NCI-H146 treated with DMSO at 0.1 percent for 48 hours (cell line): ENCODE measurements at regions not wholly inside any gene's neighbourhood (a gene's known extent, or its start where the extent isn't known, plus 50 kb on each side); places are given as distances from the start of the nearest gene placed in this dataset.

Experiments
- DNase-seq: peaks from one replicate; lab custom pipeline; 2025; ENCODE audit not compliant: unreplicated experiment; lab: John Stamatoyannopoulos, UW

- DNase-seq: no peak
Measured at GRCh38 chr11:109096266-109096665, 325.7 kb upstream of the C11orf87 start.

- DNase-seq: no peak
Measured at GRCh38 chr11:109106151-109106906, 315.7 kb upstream of the C11orf87 start.

DNA sequence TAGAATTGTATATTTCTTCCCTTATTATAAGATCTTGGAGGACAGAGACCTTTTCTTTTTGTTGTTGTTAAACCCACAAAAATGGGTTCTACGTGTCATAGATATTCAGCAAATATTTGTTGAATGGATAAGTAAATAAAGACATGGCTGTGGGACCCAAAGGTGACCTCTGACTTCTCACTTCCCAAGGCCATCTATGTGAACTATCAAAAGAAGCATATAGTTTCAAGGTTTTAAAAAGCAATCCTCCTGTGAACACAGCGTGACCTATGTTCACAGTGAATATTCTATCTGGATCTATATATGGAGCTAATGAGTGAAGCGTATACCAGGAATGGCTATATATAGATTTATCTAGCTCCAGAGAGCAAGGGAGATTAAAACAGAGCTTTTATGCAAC lies 312.8 kb upstream of the C11orf87 start:
- DNase-seq: no peak

GRCh38 chr11:109109571-109110315 lies 312.2 kb upstream of the C11orf87 start:
- DNase-seq: no peak

DNA sequence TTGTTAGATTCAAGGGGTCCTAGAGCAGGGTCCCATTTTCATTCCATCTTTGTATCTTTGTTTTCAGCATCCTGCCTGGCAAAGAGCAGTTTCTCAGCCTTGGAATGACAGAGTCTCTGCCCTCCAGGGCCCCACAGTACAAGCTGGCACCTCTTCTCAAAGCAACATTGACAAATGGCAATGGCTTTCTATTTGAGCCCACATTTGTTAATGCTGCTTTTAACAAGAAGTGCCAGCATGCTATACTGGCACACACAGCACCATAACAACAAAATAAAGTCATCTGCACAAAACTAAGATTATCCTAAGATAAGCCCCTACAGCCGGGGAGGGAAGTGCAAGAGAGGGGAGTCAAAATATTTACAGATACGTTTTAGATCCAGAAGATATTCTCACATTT lies 309.7 kb upstream of the C11orf87 start:
- DNase-seq: no peak

DNA sequence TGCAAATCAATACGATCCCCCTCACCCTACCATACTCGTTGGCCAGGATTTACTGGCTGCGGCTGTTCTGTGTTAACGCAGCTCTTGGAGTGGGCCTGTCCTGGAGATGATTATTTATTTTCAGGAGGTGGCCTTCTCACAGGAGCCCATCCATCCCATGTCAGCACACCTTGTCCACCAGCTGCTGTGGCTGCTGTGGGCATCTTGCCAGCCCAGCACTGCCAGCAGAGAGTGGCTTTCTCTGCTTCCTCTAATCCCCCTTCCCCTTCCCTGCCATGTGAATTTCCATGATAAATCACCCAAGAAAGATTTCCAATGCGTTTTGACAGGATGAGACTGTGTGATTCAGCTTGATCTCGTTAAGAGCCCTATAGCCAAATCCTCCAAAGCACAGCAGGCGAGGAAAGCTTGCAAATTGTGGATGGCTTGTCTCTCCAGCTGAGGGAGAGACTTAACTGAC lies 309.1 kb upstream of the C11orf87 start:
- no peak for DNase-seq

DNA sequence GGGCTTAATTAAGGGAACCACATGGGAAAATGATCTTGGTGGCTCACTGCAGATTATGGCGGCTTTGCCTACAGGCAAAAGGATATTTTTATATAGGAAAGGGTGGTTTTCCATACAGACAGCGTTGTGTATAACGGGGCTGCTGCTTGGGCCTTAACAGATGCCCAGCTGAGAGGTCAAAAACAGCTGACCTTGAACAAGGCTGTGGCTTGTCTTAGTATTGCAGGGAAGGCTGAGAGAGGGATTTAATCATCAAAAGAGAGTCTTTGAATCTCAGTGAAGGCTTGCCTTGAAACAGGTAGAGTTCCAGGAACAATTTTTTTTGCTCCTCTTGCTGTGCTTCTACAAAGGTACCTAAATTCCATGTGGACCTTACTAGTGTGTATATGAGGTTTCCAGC lies 301.6 kb upstream of the C11orf87 start:
- DNase-seq: no peak

GRCh38 chr11:109121173-109121932 lies 300.6 kb upstream of the C11orf87 start:
- DNase-seq: no peak

GRCh38 chr11:109123816-109124787 lies 297.9 kb upstream of the C11orf87 start:
- no peak for DNase-seq

DNA sequence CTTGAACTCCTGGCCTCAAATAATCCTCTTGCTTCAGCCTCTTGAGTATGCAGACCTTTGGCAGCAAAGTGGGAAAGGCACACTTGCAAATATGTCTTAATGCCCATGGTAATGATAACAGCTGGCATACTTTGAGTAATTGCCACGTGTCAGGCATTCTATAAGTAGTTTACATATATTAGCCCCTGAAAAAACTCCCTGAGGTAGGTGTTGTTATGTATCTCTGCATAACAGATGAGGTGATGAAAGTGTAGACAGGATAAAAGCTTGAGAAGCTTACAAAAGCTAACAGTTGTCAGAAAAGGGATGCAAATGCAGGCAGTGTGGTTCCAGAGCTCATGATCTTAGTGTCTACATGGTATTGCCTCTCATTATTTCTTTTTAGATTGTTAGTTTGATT lies 291.1 kb upstream of the C11orf87 start:
- DNase-seq: no peak

GRCh38 chr11:109132539-109132938 lies 289.5 kb upstream of the C11orf87 start:
- peak; percentile 4 for DNase-seq

- DNase-seq: no peak
Measured at GRCh38 chr11:109133159-109133558, 288.8 kb upstream of the C11orf87 start.

- DNase-seq: no peak
Measured at GRCh38 chr11:109135627-109136026, 286.4 kb upstream of the C11orf87 start.

DNA sequence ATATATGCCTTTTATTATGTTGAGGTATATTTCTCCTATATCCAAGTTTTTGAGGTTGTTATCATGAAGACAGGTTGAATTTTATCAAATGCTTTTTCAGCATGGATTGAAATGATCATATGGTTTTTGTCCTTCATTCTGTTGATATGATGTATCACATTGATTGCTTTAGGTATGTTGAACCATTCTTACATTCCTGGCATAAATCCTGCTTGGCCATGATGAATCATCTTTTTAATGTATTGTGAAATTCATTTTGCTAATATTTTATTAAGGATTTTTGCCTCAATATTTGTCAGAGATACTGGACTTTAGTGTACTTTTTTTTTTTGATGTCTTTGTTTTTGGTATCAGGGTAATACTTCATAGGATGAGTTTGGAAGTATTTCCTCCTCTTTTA lies 283.8 kb upstream of the C11orf87 start:
- DNase-seq: no peak

DNA sequence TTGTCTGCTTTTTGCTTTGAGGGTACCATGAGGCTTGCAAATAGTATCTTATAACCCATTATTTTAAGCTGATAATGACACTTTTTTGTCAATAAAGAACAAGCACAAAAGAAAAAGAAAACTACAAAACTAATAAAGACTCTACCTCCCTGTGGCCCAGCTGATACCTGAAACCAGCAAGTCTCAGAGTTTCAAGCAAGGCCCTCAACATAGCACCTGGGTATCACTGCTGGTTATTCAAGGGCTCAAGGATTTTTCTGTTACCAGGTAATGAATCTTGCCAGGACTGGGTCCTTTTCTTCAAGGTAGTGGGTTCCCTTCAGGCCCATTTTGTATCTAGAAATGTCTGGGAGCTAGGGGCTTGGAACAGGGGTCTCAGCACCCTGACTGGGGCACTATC lies 281.6 kb upstream of the C11orf87 start:
- no peak for DNase-seq

- no peak for DNase-seq
Measured at GRCh38 chr11:109140857-109141515, 281.0 kb upstream of the C11orf87 start.

DNA sequence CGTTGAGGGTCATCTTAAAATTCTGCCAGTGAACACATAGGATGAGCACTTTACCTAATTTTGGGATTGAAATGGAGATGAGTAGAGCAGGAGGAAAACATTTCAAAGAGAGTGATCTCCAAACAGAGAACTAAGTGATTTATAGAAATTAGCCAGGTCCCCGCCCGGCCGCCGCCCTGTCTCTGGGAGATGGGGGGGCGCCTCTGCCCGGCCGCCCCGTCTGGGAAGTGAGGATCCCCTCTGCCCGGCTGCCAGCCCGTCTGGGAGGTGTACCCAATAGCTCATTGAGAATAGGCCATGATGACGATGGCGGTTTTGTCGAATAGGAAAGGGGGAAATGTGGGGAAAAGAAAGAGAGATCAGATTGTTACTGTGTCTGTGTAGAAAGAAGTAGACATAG lies 276.7 kb upstream of the C11orf87 start:
- DNase-seq: no peak

DNA sequence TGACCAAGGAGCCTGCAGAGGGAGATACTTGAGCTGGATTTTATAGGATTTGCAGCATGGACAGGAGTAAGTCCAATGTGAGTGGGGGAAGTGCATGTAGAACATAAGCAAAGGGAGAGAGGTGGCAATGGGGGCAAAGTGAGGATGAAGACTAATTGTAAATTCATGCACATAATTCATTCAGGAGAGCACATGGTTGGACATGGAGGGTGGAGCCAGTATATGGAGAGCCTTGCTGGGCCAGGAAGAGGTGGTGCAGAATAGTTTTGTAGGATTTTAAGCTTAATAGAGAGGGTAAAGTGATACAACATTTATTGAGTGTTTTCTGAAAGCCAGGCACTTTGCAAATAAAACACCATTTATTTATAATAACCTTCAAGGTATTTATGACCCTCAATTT lies 274.3 kb upstream of the C11orf87 start:
- no peak for DNase-seq

GRCh38 chr11:109148669-109149068 lies 273.3 kb upstream of the C11orf87 start:
- no peak for DNase-seq

- no peak for DNase-seq
Measured at GRCh38 chr11:109150581-109150980, 271.4 kb upstream of the C11orf87 start.
